HG03575 (cell line): ENCODE measurements at regions not wholly inside any gene's neighbourhood (a gene's known extent, or its start where the extent isn't known, plus 50 kb on each side); places are given as distances from the start of the nearest gene placed in this dataset.
"Not testable (repeated sequence)": the region's sequence is repeated elsewhere in the genome, so short reads cannot be mapped to it uniquely, and the experiment has no call there.

Experiments
- ATAC-seq: cut with Tn5 transposase; IDR thresholded peaks from one replicate; pipeline ENCODE4 v1.9.1; 2021; ENCODE audit not compliant: unreplicated experiment, insufficient number of reproducible peaks, low FRiP score; ENCODE audit errors: extremely low read depth

DNA sequence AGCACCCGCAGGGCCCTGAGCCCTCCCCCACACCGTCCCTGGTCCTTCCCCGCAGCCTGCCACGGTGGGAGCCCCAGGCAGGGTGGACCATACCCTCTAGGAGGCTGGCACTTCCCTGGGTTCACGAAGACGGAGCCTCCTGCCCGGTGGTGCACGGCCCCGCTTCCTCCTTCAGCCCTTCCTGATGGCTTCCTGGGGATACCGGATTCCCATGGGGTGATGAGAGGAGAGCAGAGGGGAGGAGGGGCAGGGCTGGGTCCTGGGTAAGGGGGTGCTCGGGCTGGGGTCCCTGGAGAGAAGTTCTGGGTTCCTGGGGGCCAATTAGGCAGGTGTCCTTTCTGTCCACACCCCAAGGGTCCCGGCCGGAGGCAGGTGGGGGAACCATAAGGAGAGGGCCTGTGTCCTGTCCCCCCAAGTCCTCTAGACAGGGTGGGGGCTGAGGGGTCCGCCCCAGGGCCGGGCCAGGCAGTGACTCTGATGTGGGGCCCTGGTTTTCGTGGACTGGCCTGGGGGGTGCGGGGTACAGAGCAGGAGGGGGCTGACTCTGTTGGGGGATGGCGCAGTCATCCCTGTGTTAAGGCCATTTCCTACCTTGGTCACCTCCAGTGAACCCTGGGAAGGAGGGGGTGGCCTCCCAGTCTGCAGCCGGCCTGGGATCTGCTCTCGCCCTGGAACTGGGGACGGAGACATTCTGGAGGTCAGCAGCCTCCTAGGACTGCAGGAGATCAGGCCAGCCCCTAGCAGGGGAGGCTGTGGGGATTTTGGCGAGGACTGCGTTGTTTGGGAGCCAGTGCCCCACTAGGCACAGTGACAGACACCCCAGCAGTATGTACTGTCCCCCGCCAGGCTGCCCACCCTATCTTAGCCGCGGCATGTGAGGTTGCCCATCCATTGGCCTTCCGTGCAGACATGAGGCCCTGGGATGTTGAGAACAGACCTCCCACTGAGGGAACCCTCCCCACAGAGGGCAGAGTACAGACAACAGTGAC, 366.4 kb downstream of the TMEM121 start:
- not testable (repeated sequence) for ATAC-seq

DNA sequence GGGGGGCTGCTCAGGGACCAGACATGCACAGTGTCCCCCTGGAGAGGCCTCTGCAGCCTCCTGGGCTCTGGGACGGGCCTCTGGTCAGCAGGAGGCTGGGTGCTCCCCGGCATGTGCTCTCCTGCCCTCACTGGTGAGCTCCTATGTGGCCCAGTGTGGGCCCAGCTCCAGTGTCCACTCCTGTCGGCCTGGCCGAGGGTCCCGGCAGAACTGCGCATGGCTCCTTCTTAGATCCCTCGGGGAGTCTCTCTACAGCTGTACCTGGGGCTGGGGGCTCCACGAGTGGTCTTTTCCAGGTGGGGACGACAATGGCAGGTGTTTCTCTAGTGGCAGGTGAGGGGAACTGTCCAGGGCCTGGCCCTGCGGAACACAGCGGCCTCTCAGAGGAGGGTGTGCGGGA, 367.3 kb downstream of the TMEM121 start:
- ATAC-seq, result not testable (repeated sequence)

GRCh38 chr14:105894125-105894977, 368.0 kb downstream of the TMEM121 start:
- no peak for ATAC-seq

DNA sequence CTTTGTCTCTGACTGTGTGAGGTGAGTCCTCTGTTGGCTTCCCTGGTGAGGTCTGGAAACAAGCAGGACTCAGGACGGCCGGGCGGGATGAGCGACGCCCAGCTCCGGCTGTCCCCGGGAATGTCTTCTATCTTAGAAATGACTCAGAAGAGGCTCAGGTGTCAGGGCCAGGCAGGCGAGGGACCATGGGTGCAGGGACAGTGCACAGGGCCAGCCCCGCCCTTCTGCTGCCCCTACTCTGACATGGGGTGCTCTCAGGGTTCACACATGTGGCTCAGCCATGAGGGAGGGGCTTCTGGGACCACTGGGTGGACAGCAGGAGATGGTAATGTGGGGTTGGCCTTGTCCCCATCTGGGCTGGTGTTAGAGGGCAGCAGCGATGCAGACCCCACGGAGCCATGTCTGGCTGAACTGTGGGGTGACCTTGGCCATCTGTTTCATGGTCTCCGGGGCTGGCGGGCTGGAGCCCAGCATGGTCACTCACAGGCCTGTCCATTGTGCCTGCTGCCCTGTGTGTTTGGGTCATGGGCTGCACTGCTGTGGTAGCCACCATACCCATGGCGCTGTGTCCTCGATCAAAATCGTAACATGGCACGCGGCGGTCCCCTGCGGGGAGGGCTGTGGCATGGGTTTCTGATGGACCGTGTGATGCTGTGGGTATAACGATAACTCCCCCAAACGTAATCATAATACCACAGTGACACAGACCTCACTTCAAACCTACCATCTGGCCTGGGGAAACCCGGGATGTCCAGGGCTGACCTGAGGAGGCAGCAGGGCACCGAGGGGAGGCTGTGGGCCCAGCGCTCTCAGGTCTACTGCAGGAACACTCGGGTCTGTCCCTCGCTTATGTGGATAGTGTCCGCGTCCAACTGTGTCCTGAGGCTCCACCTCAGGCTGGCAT, 368.8 kb downstream of the TMEM121 start:
- no peak for ATAC-seq

DNA sequence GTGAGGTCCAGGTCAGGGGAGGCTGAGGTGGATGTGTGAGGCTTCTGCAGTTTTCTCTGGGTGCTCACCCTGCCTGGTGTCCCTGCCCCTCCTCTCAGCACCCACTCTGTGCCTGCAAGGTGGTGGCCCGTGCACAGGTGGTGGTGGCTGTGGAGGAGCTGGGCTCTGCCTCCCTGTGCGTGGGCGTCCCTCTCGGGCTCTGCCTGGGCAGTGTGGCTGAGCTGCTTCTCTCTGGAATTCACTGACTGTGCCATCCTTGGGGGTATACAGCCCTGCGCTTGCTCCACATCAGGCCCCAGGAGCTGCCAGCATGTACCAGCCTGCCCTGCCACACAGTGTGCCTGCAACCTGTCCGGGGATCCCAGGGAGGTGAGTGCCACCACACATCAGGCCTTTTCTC, 369.8 kb downstream of the TMEM121 start:
- not testable (repeated sequence) for ATAC-seq

- not testable (repeated sequence) for ATAC-seq
These were observed 370.8 kb downstream of the TMEM121 start for GRCh38 chr14:105896961-105897724.

- ATAC-seq, result no peak
These were observed 371.3 kb downstream of the TMEM121 start for GRCh38 chr14:105897725-105898113.

DNA sequence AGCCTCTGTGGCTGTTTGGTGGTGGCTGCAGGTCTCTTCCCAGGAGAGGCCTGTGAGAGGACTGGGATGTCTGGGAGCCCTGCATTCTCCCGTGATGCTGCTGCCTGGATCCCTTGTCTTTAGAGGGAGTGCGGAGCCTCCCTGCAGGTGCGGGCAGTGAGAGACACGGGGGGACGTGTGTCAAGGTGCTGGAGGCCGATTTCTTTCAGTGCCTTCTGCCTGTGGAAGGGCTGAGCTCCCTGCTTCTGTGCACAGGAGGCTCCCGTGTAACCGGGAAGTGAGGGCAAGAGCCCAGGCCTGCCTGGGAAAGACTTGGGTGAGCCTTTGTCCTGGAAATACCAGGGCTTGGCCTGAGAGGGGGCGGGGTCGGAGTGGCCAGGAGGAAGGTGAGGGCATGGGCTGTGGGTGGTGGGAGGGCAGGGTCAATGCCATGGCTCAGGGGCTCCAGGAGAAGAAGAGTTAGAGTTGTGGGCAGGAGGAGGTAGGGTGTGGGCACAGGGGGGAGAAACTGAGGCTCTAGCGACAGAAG, 372.2 kb downstream of the TMEM121 start:
- ATAC-seq, result no peak

DNA sequence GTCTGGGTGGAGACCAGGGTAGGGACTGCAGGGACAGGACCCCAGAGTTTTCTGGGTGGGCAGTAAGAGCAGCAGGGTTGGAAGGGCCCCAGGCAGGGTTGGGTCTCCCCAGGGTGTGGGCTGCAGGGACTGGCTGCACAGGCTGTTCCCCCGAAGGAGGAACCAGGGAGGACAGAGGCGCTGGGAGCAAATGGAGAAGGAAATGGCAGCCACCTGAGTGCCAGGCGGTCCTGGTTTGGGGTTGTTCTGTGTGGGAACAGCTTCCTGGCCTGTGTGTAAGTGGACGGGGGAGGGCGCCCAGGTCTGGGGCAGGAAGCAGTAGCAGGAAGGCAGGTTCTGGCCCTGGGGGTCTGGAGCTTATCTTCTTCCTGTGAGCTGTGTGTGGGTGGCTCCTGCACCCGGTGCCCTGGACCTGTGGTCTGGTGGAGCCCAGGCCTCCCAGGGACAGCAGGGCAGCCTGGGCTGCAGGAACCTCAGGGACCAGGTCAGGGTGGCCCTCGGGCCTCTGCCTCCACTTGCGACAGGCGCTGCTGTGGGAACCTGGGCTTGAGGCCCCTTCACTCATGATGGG, 372.8 kb downstream of the TMEM121 start:
- ATAC-seq, result no peak

DNA sequence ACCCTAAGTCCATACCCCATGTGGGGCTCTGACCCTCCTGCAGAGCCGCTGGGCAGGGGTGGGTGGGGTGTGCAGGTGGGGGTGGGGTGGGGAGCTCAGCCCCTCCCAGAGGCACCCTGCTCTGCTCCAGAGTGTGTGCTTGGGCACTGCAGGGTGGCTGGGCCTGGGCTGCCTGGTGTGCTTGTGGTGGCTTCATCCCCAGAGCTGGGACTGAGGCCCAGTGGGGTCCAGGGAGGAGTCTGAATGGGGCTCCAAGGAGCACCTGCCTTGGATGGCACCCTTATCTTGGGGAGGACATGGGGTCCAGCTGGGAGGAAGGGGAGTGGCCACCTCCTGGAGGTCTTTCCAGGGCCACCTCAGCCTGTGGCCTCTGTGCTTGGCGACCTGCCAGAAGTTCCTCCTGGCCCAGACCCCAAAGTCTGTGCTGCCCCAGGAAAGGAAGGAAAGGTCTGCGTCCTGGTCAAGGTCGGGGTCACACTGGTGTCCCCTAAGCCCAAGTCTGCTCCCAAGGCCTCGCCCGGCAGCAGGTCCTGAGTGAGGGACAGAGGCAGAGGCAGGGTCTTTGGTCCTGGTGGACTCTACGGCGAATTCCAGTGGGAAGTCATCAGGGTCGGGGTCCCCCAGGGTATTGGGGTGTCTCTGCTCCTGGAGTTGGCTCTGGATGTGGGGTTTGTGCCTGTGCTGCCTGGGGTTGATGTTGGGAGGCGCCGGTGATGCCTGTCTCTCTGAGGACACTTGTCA, 373.4 kb downstream of the TMEM121 start:
- no peak for ATAC-seq

DNA sequence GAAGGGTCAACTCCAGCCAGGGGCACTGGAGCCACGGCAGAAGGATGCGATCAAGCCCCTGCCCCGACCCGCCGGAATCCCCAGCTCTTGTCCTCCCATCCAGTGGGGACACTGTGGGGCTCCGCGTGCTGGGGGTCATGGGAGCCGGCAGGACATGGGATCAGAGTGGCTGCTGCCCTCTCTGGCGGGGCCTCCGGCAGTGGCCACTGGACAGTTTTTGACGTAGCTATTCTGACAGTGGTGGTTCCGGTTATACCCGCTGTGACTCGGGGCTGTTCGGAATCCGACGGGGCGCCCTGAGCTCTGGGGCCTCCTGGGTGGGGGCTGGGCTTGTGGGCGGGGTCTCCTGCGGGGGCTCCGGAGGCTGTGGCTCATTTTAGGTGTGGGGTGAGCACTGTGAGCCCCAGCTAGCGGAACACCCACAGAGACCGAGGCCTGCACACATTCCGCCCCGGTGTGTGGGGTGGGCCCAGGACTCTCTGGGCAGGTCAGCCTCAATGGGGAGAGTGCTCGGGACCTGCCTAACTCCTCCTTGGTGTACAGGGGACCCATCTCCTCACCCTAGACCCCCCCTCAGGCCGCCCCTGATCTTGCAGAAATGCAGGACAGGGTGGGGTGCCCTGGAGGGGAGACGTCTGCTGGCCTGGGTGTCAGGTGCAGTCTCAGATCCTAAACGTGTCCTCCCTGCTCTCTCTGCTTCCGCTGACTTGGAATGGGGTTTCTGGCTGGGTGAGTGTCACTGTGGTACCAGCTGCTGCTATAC, 374.2 kb downstream of the TMEM121 start:
- no peak for ATAC-seq

- no peak for ATAC-seq
These were observed 374.8 kb downstream of the TMEM121 start for GRCh38 chr14:105901226-105901625.

GRCh38 chr14:105902131-105902898, 375.9 kb downstream of the TMEM121 start:
- ATAC-seq, result no peak

- ATAC-seq, result not testable (repeated sequence)
These were observed 376.4 kb downstream of the TMEM121 start for GRCh38 chr14:105902899-105903165.

DNA sequence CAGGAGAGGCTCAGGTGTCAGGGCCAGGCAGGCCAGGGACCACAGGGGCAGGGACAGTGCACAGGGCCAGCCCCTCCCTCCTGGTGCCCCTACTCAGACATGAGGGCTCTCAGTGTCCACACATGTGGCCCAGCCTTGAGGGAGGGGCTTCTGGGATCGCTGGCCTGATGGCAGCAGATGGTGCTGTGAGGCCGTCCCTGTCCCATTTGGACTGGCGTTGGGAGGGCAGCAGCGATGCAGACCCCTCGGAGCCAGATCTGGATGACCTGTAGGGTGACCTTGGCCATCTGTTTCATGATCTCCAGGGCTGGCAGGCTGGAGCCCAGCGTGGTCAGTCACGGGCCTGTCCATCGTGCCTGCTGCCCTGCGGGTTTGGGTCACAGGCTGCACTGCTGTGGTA, 377.6 kb downstream of the TMEM121 start:
- ATAC-seq, result no peak

- no peak for ATAC-seq
These were observed 378.0 kb downstream of the TMEM121 start for GRCh38 chr14:105904379-105904778.
